HepG2 (cell line): ENCODE measurements at regions not wholly inside any gene's neighbourhood (a gene's known extent, or its start where the extent isn't known, plus 50 kb on each side); places are given as distances from the start of the nearest gene placed in this dataset.

ENCODE experiments used
- CCAR2 ChIP-seq: fragments of 200-400 bp; formaldehyde crosslinking; optimal IDR thresholded peaks from 2 replicates; pipeline ENCODE3; 2018; ENCODE audit warnings: low read depth, mild to moderate bottlenecking, low read length, moderate library complexity
- FOSL2 ChIP-seq: sonication (generic); formaldehyde crosslinking; IDR thresholded peaks from 2 replicates; pipeline ENCODE4 v1.4.0; 2020; ENCODE audit warnings: missing genetic modification reagents
- MLLT10 ChIP-seq: sonication (generic); formaldehyde crosslinking; IDR thresholded peaks from 2 replicates; pipeline ENCODE4 v1.4.0; 2020; ENCODE audit warnings: missing genetic modification reagents
- ZNF639 ChIP-seq: conservative IDR thresholded peaks from 2 replicates; pipeline ENCODE4 v1.6.1; 2018; ENCODE audit warnings: missing genetic modification reagents
- TF ChIP-seq, protein P1 (sequence below): sonication (generic); formaldehyde crosslinking; IDR thresholded peaks from 2 replicates; pipeline ENCODE4 v1.5.0; 2020; ENCODE audit warnings: mild to moderate bottlenecking, missing genetic modification reagents, moderate library complexity
- TF ChIP-seq, protein P2 (sequence below): sonication (generic); formaldehyde crosslinking; IDR thresholded peaks from 2 replicates; pipeline ENCODE4 v1.9.0; 2021; ENCODE audit warnings: missing genetic modification reagents, borderline replicate concordance

DNA sequence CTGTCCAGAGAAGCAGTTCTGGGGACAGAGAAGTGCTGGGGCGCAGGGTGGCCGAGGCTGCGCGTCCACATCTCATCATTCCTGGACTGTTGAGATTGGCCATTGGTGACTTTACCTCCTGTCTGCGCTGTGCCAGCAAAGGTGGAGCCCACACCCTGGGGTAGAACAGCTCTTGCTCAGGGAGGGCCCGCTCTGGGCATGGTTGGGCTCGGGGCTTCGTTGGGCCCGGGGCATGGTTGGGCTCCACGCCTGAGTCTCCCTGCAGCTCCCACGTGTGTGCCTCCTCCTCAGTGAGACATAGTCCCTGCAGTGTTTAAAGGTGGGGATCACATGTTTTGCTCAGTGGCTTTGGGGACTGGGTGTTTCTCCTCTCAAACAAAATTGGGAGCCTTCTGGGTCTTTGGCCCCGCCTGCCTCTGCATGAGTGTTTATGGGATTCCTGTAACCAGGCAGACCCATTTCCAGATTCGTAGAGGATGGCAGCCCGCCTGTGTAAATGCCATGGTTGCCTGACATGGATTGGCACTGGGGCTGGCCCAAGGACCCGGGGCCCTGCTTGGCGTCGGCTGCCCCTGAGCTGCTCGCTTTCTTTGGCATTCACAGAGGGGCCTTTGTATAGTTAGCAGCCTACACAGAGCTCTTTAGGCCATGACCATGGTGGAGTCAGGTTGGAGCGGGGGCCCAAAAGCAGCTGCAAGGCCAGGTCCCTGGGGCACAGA is 104.6 kb downstream of the TLR5 start:
- no peak for TF ChIP-seq FOSL2 (CRISPR knock-in tag)
- TF ChIP-seq, protein P1, sequence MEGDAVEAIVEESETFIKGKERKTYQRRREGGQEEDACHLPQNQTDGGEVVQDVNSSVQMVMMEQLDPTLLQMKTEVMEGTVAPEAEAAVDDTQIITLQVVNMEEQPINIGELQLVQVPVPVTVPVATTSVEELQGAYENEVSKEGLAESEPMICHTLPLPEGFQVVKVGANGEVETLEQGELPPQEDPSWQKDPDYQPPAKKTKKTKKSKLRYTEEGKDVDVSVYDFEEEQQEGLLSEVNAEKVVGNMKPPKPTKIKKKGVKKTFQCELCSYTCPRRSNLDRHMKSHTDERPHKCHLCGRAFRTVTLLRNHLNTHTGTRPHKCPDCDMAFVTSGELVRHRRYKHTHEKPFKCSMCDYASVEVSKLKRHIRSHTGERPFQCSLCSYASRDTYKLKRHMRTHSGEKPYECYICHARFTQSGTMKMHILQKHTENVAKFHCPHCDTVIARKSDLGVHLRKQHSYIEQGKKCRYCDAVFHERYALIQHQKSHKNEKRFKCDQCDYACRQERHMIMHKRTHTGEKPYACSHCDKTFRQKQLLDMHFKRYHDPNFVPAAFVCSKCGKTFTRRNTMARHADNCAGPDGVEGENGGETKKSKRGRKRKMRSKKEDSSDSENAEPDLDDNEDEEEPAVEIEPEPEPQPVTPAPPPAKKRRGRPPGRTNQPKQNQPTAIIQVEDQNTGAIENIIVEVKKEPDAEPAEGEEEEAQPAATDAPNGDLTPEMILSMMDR: no peak
- no peak for TF ChIP-seq MLLT10
- TF ChIP-seq, protein P2, sequence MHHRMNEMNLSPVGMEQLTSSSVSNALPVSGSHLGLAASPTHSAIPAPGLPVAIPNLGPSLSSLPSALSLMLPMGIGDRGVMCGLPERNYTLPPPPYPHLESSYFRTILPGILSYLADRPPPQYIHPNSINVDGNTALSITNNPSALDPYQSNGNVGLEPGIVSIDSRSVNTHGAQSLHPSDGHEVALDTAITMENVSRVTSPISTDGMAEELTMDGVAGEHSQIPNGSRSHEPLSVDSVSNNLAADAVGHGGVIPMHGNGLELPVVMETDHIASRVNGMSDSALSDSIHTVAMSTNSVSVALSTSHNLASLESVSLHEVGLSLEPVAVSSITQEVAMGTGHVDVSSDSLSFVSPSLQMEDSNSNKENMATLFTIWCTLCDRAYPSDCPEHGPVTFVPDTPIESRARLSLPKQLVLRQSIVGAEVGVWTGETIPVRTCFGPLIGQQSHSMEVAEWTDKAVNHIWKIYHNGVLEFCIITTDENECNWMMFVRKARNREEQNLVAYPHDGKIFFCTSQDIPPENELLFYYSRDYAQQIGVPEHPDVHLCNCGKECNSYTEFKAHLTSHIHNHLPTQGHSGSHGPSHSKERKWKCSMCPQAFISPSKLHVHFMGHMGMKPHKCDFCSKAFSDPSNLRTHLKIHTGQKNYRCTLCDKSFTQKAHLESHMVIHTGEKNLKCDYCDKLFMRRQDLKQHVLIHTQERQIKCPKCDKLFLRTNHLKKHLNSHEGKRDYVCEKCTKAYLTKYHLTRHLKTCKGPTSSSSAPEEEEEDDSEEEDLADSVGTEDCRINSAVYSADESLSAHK (CRISPR knock-in tag): no peak
- no peak for TF ChIP-seq CCAR2
- TF ChIP-seq ZNF639 (CRISPR knock-in tag): no peak
